HFFc6 (cell line): ENCODE measurements at regions not wholly inside any gene's neighbourhood (a gene's known extent, or its start where the extent isn't known, plus 50 kb on each side); places are given as distances from the start of the nearest gene placed in this dataset.

Experiments
- DNase-seq: peaks from one replicate; pipeline ENCODE4 v3.0.0-alpha.2; 2018
- H3K27ac Mint-ChIP-seq: 2 replicates; pipeline ENCODE4 v1.8.0; 2020; ENCODE audit warnings: mild to moderate bottlenecking, mixed read lengths
- H3K27me3 Mint-ChIP-seq: 2 replicates; pipeline ENCODE4 v1.8.0; 2021; ENCODE audit warnings: mild to moderate bottlenecking, moderate library complexity, mixed read lengths; ENCODE audit not compliant: insufficient read depth
- H3K36me3 Mint-ChIP-seq: 2 replicates; pipeline ENCODE4 v1.8.0; 2021; ENCODE audit warnings: low read depth, mixed read lengths
- H3K4me1 Mint-ChIP-seq: 2 replicates; pipeline ENCODE4 v1.8.0; 2020; ENCODE audit warnings: low read depth, mixed read lengths
- H3K4me3 Mint-ChIP-seq: 2 replicates; pipeline ENCODE4 v1.8.0; 2020; ENCODE audit warnings: mild to moderate bottlenecking, moderate library complexity, mixed read lengths
- H3K9me3 Mint-ChIP-seq: 2 replicates; pipeline ENCODE4 v1.8.0; 2020; ENCODE audit warnings: mild to moderate bottlenecking, mixed read lengths
- TF ChIP-seq, protein P1 (sequence below): fragments of 200-600 bp; sonication (generic); IDR thresholded peaks from 2 replicates; pipeline ENCODE4 v1.5.0; 2021; ENCODE audit warnings: antibody characterized with exemption, mild to moderate bottlenecking

GRCh38 chr18:77551055-77551454, 301.4 kb downstream of the GALR1 start:
- Mint-ChIP-seq H3K4me3 (no peak overlapping the region), H3K27me3 (peaks cover 8% of the 10 kb centered on the region), H3K36me3 (no peaks in the 10 kb centered on the region; the same call in 1 of the 2 replicates), H3K9me3 (peaks cover 66% of the 10 kb centered on the region), H3K4me1 (no peaks in the 10 kb centered on the region), H3K27ac (no peak overlapping the region)
- DNase-seq: no peak
- TF ChIP-seq, protein P1, sequence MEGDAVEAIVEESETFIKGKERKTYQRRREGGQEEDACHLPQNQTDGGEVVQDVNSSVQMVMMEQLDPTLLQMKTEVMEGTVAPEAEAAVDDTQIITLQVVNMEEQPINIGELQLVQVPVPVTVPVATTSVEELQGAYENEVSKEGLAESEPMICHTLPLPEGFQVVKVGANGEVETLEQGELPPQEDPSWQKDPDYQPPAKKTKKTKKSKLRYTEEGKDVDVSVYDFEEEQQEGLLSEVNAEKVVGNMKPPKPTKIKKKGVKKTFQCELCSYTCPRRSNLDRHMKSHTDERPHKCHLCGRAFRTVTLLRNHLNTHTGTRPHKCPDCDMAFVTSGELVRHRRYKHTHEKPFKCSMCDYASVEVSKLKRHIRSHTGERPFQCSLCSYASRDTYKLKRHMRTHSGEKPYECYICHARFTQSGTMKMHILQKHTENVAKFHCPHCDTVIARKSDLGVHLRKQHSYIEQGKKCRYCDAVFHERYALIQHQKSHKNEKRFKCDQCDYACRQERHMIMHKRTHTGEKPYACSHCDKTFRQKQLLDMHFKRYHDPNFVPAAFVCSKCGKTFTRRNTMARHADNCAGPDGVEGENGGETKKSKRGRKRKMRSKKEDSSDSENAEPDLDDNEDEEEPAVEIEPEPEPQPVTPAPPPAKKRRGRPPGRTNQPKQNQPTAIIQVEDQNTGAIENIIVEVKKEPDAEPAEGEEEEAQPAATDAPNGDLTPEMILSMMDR: no peak

GRCh38 chr18:77552945-77553344, 303.3 kb downstream of the GALR1 start:
- DNase-seq: no peak
- peaks cover 63% of the 10 kb centered on the region for H3K9me3 Mint-ChIP-seq
- TF ChIP-seq, protein P1: no peak
- no peaks in the 10 kb centered on the region; the same call in 1 of the 2 replicates for H3K36me3 Mint-ChIP-seq
- H3K4me1 Mint-ChIP-seq: no peaks in the 10 kb centered on the region
- H3K27ac Mint-ChIP-seq: no peak overlapping the region
- no peak overlapping the region for H3K4me3 Mint-ChIP-seq
- peaks cover 4% of the 10 kb centered on the region for H3K27me3 Mint-ChIP-seq

GRCh38 chr18:77554061-77554460, 304.4 kb downstream of the GALR1 start:
- TF ChIP-seq, protein P1: no peak
- Mint-ChIP-seq H3K9me3 (peaks cover 62% of the 10 kb centered on the region), H3K27me3 (no peaks in the 10 kb centered on the region), H3K36me3 (no peaks in the 10 kb centered on the region; the same call in 1 of the 2 replicates), H3K4me3 (no peak overlapping the region), H3K27ac (no peak overlapping the region), H3K4me1 (no peaks in the 10 kb centered on the region)
- no peak for DNase-seq

GRCh38 chr18:77557046-77557587, 307.5 kb downstream of the GALR1 start:
- Mint-ChIP-seq H3K27me3 (no peaks in the 10 kb centered on the region), H3K36me3 (no peaks in the 10 kb centered on the region)
- DNase-seq: no peak

GRCh38 chr18:77559274-77559910, 309.7 kb downstream of the GALR1 start:
- Mint-ChIP-seq H3K4me1 (no peaks in the 10 kb centered on the region), H3K9me3 (peaks cover 47% of the 10 kb centered on the region), H3K27me3 (no peaks in the 10 kb centered on the region; the same call in 1 of the 2 replicates), H3K27ac (no peak overlapping the region), H3K4me3 (no peak overlapping the region), H3K36me3 (no peaks in the 10 kb centered on the region)
- no peak for DNase-seq
- TF ChIP-seq, protein P1: no peak

More at GRCh38 chr18:77557046-77557587, 307.5 kb downstream of the GALR1 start:
- Mint-ChIP-seq H3K4me3 (no peak overlapping the region), H3K9me3 (peaks cover 53% of the 10 kb centered on the region), H3K4me1 (no peaks in the 10 kb centered on the region), H3K27ac (no peak overlapping the region)
- TF ChIP-seq, protein P1: no peak
